SH-SY5Y (cell line): ENCODE measurements at regions not wholly inside any gene's neighbourhood (a gene's known extent, or its start where the extent isn't known, plus 50 kb on each side); places are given as distances from the start of the nearest gene placed in this dataset.

Source experiments
- GATA2 ChIP-seq: IDR thresholded peaks from 2 replicates; pipeline ENCODE4 v1.6.1; 2011; ENCODE audit warnings: mild to moderate bottlenecking, low read depth, low read length
- GATA3 ChIP-seq: IDR thresholded peaks from 2 replicates; pipeline ENCODE4 v1.6.1; 2011; ENCODE audit warnings: low read depth, mild to moderate bottlenecking, low read length, moderate library complexity

DNA sequence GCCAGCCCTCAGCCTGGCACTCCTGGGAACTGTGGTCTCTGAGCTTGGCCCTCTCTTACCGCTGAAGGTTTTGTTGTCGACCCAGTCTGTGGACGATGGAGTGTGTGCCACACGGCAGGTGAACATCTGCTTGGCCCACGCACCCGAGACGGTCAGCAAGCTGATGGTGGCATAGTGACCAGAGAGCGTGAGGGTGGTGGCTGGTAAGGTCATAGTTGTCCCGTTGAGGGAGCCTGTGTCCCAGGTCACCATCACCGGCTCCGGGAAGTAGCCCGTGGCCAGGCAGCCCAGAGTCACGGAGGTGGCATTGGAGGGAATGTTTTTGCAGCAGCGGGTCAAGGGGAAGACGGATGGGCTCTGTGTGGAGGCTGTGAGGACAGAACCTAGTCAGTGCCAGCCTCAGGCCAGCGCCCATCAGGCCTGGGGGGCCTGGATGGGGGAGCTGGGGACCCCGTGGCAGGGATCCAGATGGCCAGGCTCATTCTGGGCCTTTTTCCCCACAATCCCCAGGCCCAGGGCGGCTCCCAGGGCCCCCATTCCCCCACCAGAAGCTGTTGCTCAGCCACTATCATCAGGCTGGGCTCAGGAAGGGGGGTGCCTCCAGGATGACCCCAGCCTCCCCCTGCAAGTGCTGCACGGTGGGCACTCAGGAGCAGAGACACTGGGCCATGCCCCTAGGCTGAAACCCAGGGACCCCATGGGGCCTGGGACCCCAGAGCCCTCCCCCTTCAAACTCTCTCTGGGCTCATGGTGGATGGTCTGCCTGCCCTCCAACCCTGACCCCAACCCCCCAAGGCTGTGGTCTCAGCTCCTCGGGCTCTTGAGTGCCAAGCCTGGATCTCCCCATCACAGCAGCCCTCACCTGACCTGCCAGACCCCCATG, 75.2 kb downstream of the TMEM121 start:
- TF ChIP-seq GATA3 (no peak), GATA2 (no peak)
